ENCODE measurements at regions not wholly inside any gene's neighbourhood (a gene's known extent, or its start where the extent isn't known, plus 50 kb on each side); places are given as distances from the start of the nearest gene placed in this dataset.
A peak's percentile ranks its signal among the peaks of the same experiment; 100 is the strongest.

DNA sequence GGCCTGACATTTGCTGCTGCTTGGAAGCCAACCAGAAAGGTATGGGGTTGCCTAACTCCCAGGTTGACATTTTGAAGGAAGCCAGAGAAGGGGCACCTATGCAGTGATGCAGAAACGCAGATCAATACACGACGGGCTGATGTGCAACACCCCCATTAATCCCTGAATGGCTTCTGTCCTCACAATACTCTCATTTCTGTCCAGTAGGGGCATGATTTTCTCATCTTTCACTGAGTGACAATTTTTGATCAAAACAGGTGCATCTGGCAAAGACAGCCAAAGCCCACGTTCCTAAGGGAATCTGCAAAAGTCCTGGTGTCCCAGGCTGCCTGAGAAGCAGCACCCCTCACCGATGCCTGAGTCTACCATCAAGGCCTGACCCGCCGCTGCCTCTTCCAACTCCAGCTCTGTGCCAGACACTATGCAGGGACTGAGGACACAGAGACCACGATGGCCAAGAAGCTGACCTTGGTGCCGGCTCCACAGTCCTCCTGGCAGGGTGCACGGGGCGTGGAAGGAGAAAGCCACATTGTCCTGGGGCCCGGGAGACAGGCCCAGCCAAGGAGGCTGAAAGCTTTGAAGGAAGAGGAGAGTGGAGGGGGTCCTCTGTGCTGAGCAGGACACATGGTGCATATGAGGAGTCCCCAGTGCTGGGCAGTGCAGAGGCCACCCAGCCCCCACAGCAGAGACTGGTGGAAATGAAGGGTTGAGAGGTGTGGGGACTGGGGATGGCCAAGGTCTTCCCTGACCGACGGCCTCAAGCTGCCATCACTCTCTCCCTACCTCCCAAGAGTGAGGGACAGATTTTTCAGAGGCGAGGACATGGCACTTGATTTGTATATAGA is 159.6 kb downstream of the NUP210 start:
- TF ChIP-seq, protein P1, sequence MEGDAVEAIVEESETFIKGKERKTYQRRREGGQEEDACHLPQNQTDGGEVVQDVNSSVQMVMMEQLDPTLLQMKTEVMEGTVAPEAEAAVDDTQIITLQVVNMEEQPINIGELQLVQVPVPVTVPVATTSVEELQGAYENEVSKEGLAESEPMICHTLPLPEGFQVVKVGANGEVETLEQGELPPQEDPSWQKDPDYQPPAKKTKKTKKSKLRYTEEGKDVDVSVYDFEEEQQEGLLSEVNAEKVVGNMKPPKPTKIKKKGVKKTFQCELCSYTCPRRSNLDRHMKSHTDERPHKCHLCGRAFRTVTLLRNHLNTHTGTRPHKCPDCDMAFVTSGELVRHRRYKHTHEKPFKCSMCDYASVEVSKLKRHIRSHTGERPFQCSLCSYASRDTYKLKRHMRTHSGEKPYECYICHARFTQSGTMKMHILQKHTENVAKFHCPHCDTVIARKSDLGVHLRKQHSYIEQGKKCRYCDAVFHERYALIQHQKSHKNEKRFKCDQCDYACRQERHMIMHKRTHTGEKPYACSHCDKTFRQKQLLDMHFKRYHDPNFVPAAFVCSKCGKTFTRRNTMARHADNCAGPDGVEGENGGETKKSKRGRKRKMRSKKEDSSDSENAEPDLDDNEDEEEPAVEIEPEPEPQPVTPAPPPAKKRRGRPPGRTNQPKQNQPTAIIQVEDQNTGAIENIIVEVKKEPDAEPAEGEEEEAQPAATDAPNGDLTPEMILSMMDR (IDR thresholded peaks at IDR 0.05 in 2 of 3, conservative IDR thresholded peaks at IDR 0.05 in 1 of 3; ENCODE audit: control insufficient read depth in 2 of 3, extremely low read depth in 1 of 3, insufficient read depth in 1 of 3, low read depth in 3 of 3, low read length in 3 of 3) = peak in 2 of 3 experiments; percentile 6 to 16; a peak in 3 of 6 replicates
- TF ChIP-seq, protein P2, sequence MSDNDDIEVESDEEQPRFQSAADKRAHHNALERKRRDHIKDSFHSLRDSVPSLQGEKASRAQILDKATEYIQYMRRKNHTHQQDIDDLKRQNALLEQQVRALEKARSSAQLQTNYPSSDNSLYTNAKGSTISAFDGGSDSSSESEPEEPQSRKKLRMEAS (IDR thresholded peaks at IDR 0.05; ENCODE audit: low read depth, low read length) = no peak
- TF ChIP-seq EP300 (IDR thresholded peaks at IDR 0.05; ENCODE audit: borderline replicate concordance in 1 of 2, control insufficient read depth in 1 of 2, low read depth in 2 of 2, low read length in 2 of 2) (no peak), SMC3 (IDR thresholded peaks at IDR 0.05; ENCODE audit: borderline replicate concordance, low read length) (no peak)
